DND-41 (cell line): ENCODE measurements at regions not wholly inside any gene's neighbourhood (a gene's known extent, or its start where the extent isn't known, plus 50 kb on each side); places are given as distances from the start of the nearest gene placed in this dataset.

Experiments used
- ATAC-seq: fragments of 200-7000 bp; cut with Tn5 transposase; 3 replicates; pipeline ENCODE4 v1.9.1; 2021; ENCODE audit warnings: low read depth; ENCODE audit not compliant: insufficient read depth
- DNase-seq: peaks from one replicate; pipeline ENCODE4 v3.0.0-alpha.2; 2020
- H2AFZ ChIP-seq: 2 replicates; pipeline ENCODE4 v1.6.0; 2012; ENCODE audit warnings: low read depth, low read length
- H3K27ac ChIP-seq: 2 replicates; pipeline ENCODE4 v1.5.1; 2012; ENCODE audit warnings: low read length, inconsistent platforms
- H3K27me3 ChIP-seq: fragments of 200-600 bp; sonication (generic); 2 replicates; pipeline ENCODE4 v1.6.0; 2012; ENCODE audit warnings: low read length, mild to moderate bottlenecking, inconsistent platforms; ENCODE audit not compliant: insufficient read depth, poor library complexity
- H3K36me3 ChIP-seq: 2 replicates; pipeline ENCODE4 v1.5.1; 2012; ENCODE audit warnings: low read length, inconsistent platforms; ENCODE audit not compliant: insufficient read depth
- H3K4me1 ChIP-seq: 2 replicates; pipeline ENCODE4 v1.5.1; 2012; ENCODE audit warnings: mild to moderate bottlenecking, low read length; ENCODE audit not compliant: insufficient read depth
- H3K4me2 ChIP-seq: 2 replicates; pipeline ENCODE4 v1.6.0; 2012; ENCODE audit warnings: mild to moderate bottlenecking, moderate library complexity, low read length, inconsistent platforms; ENCODE audit not compliant: insufficient read depth
- H3K4me3 ChIP-seq, 2 experiments: fragments of 200-600 bp in 1 of 2; shearing (Covaris generic) in 1 of 2; 2 replicates each; pipeline ENCODE4 v1.5.1; 2012 to 2016; ENCODE audit warnings: inconsistent platforms in 2 of 2, low read length in 2 of 2, mild to moderate bottlenecking in 2 of 2, low read depth in 1 of 2, moderate library complexity in 1 of 2
- H3K79me2 ChIP-seq: 2 replicates; pipeline ENCODE4 v1.6.0; 2012; ENCODE audit warnings: low read length, inconsistent platforms; ENCODE audit not compliant: insufficient read depth
- H3K9ac ChIP-seq: 2 replicates; pipeline ENCODE4 v1.6.0; 2012; ENCODE audit warnings: low read depth, mild to moderate bottlenecking, inconsistent platforms, low read length, moderate library complexity
- H3K9me3 ChIP-seq: 2 replicates; pipeline ENCODE4 v1.5.1; 2012; ENCODE audit warnings: low read length, moderate library complexity, mild to moderate bottlenecking, inconsistent platforms; ENCODE audit not compliant: insufficient read depth, severe bottlenecking
- H4K20me1 ChIP-seq: 2 replicates; pipeline ENCODE4 v1.6.0; 2012; ENCODE audit warnings: low read length; ENCODE audit not compliant: insufficient read depth
- CTCF ChIP-seq: IDR thresholded peaks from 2 replicates; pipeline ENCODE4 v1.5.1; 2012; ENCODE audit warnings: borderline replicate concordance, low read length, moderate library complexity, mild to moderate bottlenecking; ENCODE audit not compliant: poor library complexity, severe bottlenecking; ENCODE audit errors: extremely low read depth
- EZH2 ChIP-seq: IDR thresholded peaks from 3 replicates; pipeline ENCODE4 v1.6.1; 2012; ENCODE audit warnings: borderline replicate concordance, low read depth, mild to moderate bottlenecking, moderate library complexity, low read length, inconsistent platforms; ENCODE audit not compliant: severe bottlenecking

DNA sequence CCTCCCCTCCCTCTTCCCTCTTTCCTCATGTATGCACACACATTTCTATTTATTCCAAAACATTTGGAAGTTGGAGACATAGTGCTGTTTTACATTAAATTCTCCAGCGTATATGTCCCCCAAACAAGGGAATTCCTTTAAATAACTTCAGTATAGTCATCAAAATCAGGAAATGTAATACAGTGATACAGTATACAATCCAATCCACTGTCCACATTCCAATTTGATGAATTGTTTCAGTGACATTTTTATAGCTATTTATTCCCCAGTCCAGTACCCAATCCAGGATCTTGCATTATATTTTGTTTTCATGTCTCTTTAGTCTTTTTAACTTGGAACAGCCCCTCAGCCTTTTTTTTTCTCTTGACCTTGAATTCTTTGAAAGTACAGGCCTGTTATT lies 233.0 kb downstream of the DKK2 start:
- ATAC-seq, result no peak
- Histone ChIP-seq H3K4me1 (no peaks in the 10 kb centered on the region), H3K36me3 (no peaks in the 10 kb centered on the region), H2AFZ (no peak overlapping the region), H3K9ac (no peak overlapping the region), H3K4me3 (no peak overlapping the region), H4K20me1 (no peaks in the 10 kb centered on the region), H3K27ac (no peak overlapping the region), H3K27me3 (no peaks in the 10 kb centered on the region), H3K4me2 (no peak overlapping the region), H3K9me3 (no peaks in the 10 kb centered on the region), H3K79me2 (no peaks in the 10 kb centered on the region)
- DNase-seq, result no peak
- no peak for TF ChIP-seq CTCF

DNA sequence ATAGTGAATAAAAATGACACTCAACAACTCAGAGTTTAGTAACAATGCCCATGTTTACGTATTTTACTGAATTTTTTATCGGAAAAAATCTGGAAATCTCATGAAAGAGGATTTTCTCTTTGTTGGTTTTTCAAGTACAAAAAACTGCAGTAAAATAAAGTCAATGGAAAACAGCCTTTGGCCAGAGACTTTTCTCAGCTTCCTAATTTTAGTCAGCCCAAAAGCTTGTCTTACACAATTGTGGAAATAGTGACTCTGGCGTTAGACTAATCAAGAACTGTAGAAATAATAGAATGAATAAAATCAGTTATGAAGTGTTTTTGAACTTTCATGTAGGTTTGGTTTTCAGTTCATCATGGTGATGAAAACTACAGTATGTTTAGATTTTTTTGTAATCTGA lies 234.7 kb downstream of the DKK2 start:
- no peak overlapping the region for H3K27ac ChIP-seq

DNA sequence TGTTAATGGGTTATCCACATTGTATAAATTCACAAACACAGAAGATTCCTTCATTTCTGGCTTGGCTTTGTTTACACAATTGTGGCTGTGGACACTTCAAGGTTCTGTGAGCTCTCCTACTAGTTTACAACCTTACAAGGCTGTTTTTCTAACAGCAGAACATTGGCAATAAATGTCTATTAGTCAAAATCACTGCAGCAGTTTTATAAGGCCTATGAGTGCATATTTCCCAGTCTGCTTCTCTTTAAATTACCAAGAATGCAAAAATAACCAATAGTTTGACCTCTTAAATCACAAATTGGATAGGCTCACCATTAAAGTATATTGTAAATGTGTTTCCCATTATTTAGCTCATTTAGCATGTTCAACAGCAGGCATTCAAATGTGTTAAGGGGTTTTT lies 239.2 kb downstream of the DKK2 start:
- no peaks in the 10 kb centered on the region for H3K36me3 ChIP-seq
- no peak overlapping the region for H3K9ac ChIP-seq
- H3K9me3 ChIP-seq, result no peaks in the 10 kb centered on the region
- H3K27me3 ChIP-seq, result no peaks in the 10 kb centered on the region
- no peak for DNase-seq
- no peaks in the 10 kb centered on the region for H3K4me1 ChIP-seq
- no peak overlapping the region for H2AFZ ChIP-seq
- H3K27ac ChIP-seq, result no peak overlapping the region
- H3K4me2 ChIP-seq, result no peak overlapping the region
- H3K4me3 ChIP-seq, result no peak overlapping the region
- H3K79me2 ChIP-seq, result no peaks in the 10 kb centered on the region
- ATAC-seq, result no peak
- no peak for TF ChIP-seq EZH2
- TF ChIP-seq CTCF, result no peak
- H4K20me1 ChIP-seq, result no peaks in the 10 kb centered on the region

More for the DNA sequence above, 234.7 kb downstream of the DKK2 start:
- Histone ChIP-seq H3K9ac (no peak overlapping the region), H3K27me3 (no peaks in the 10 kb centered on the region), H3K79me2 (no peaks in the 10 kb centered on the region), H2AFZ (no peak overlapping the region), H3K9me3 (no peaks in the 10 kb centered on the region), H3K36me3 (no peaks in the 10 kb centered on the region), H4K20me1 (no peaks in the 10 kb centered on the region), H3K4me1 (no peaks in the 10 kb centered on the region), H3K4me3 (no peak overlapping the region), H3K4me2 (no peak overlapping the region)
- no peak for DNase-seq
- ATAC-seq, result no peak
- no peak for TF ChIP-seq CTCF
- TF ChIP-seq EZH2, result no peak

DNA sequence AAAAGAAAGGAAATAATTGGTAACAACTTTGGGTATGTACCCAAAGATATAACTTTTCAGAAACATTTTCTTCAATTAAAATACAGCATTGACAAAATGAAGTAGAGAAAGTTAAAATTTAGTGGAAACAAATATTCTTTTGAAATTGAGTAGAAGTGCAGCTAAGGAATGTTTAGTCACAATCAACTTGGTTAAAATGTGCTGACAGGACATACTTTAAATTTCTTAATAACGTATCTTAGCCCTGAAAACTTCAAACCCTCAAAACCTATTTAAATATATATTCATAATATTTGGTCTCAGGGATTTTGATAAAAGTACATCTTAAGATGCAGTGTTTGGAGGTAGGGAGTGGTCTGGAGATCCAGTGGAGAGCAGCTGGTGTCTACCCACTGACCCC lies 240.8 kb downstream of the DKK2 start:
- no peak overlapping the region for H3K27ac ChIP-seq
- no peak overlapping the region for H2AFZ ChIP-seq
- H3K9ac ChIP-seq, result no peak overlapping the region
- no peaks in the 10 kb centered on the region for H4K20me1 ChIP-seq
- no peaks in the 10 kb centered on the region for H3K36me3 ChIP-seq
- H3K4me1 ChIP-seq, result no peaks in the 10 kb centered on the region
- H3K4me2 ChIP-seq, result no peak overlapping the region
- H3K79me2 ChIP-seq, result no peaks in the 10 kb centered on the region
- no peak for ATAC-seq
- no peaks in the 10 kb centered on the region for H3K9me3 ChIP-seq
- H3K27me3 ChIP-seq, result no peaks in the 10 kb centered on the region
- H3K4me3 ChIP-seq, result no peak overlapping the region
- DNase-seq, result no peak
- TF ChIP-seq CTCF, result no peak
- no peak for TF ChIP-seq EZH2
